Activated CD8-positive, alpha-beta T cell treated with anti-CD3 and anti-CD28 coated beads for 36 hours (primary cell): ENCODE measurements at regions not wholly inside any gene's neighbourhood (a gene's known extent, or its start where the extent isn't known, plus 50 kb on each side); places are given as distances from the start of the nearest gene placed in this dataset.

Source experiments
- ATAC-seq: fragments of 200-7000 bp; cut with Tn5 transposase; one replicate; pipeline ENCODE4 v1.10.0; 2021; ENCODE audit warnings: mild to moderate bottlenecking, moderate library complexity
- CTCF ChIA-PET: fragments of 350-600 bp; sonication (Branson Sonifier 250); formaldehyde crosslinking; loops from one replicate; lab custom pipeline; 2021; ENCODE audit warnings: antibody characterized with exemption; lab: Charles Lee
- POLR2A ChIA-PET: fragments of 350-600 bp; sonication (Branson Sonifier 250); formaldehyde crosslinking; loops from one replicate; lab custom pipeline; 2021; ENCODE audit warnings: antibody characterized with exemption; lab: Charles Lee
- DNase-seq: peaks from one replicate; pipeline ENCODE4 v3.0.0-alpha.2; 2020
- H3K27ac Mint-ChIP-seq: one replicate; pipeline ENCODE4 v1.8.0; 2021; ENCODE audit warnings: mild to moderate bottlenecking, mixed read lengths
- H3K27me3 Mint-ChIP-seq: one replicate; pipeline ENCODE4 v1.8.0; 2021; ENCODE audit warnings: mixed read lengths
- H3K36me3 Mint-ChIP-seq: one replicate; pipeline ENCODE4 v1.8.0; 2021; ENCODE audit warnings: low read depth, mixed read lengths
- H3K4me1 Mint-ChIP-seq: one replicate; pipeline ENCODE4 v1.8.0; 2021; ENCODE audit warnings: low read depth, mixed read lengths
- H3K4me3 Mint-ChIP-seq: one replicate; pipeline ENCODE4 v1.8.0; 2021; ENCODE audit warnings: mild to moderate bottlenecking, moderate library complexity, mixed read lengths
- H3K9me3 Mint-ChIP-seq: one replicate; pipeline ENCODE4 v1.8.0; 2021; ENCODE audit warnings: mixed read lengths
- intact Hi-C: fragments of 100-400 bp; cut with micrococcal nuclease; formaldehyde crosslinking; loops from one replicate; pipeline ENCODE4 v1.10.0; 2022
- TF ChIP-seq, protein P1 (sequence below): fragments of 200-600 bp; IDR thresholded peaks from one replicate; pipeline ENCODE4 v1.8.0; 2022; ENCODE audit warnings: antibody characterized with exemption, mild to moderate bottlenecking

DNA sequence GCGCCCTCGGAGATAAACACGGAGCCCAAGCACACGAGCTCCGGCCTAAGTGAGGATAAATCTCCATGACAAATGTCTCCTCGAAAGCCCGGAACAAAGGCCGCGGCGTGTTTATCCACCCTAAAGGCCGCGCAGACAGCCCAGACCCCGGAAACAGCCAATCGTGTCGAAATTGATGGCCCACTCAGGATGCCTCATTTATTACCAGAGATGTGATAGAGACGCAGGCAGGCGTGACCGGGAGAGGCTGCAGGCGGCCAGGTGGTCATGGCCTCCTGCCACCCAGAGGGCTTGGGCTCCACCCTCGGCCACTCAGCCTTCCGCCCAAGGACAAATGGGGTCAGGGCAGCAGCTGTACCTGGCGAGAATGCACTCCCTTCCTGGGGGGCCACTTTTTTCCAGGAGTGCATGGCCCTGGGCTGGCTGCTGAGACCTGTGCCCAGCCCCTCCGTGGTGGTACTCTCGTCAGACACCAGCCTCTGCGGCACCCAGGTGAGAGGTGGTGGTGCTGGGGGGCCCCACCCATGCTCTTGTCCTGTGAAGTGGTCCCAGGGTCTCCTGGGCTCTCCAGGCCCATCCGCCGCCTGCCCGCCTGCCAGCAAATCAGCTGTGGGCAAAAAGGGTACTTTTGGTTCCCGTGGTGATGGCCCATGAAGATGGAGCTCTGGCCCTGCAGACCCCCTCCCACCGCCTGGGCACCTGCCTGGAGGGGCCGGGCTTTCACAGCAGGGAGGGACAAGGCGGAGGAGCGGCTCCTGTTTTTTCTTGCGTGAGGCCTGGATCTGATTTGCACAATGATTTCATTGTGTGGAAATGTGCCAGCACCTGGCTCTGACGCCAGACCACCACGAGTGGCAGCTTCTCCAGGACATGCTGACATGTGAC lies 211.5 kb upstream of the C14orf180 start:
- H3K27ac Mint-ChIP-seq, result no peak overlapping the region
- TF ChIP-seq, protein P1, sequence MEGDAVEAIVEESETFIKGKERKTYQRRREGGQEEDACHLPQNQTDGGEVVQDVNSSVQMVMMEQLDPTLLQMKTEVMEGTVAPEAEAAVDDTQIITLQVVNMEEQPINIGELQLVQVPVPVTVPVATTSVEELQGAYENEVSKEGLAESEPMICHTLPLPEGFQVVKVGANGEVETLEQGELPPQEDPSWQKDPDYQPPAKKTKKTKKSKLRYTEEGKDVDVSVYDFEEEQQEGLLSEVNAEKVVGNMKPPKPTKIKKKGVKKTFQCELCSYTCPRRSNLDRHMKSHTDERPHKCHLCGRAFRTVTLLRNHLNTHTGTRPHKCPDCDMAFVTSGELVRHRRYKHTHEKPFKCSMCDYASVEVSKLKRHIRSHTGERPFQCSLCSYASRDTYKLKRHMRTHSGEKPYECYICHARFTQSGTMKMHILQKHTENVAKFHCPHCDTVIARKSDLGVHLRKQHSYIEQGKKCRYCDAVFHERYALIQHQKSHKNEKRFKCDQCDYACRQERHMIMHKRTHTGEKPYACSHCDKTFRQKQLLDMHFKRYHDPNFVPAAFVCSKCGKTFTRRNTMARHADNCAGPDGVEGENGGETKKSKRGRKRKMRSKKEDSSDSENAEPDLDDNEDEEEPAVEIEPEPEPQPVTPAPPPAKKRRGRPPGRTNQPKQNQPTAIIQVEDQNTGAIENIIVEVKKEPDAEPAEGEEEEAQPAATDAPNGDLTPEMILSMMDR, result no peak
- peaks cover 2% of the 10 kb centered on the region for H3K4me1 Mint-ChIP-seq
- H3K4me3 Mint-ChIP-seq, result no peak overlapping the region
- H3K27me3 Mint-ChIP-seq, result no peaks in the 10 kb centered on the region
- no peak for DNase-seq
- no peaks in the 10 kb centered on the region for H3K36me3 Mint-ChIP-seq
- CTCF ChIA-PET, result interaction anchor here (1.2 kb wide), 1 partner anchor 11 kb away, joined by 3 read pairs; no protein-coding TSS in a partner anchor
- ATAC-seq, result no peak
- POLR2A ChIA-PET, result no interaction called here
- intact Hi-C loops, result no loop called here
- no peaks in the 10 kb centered on the region for H3K9me3 Mint-ChIP-seq

DNA sequence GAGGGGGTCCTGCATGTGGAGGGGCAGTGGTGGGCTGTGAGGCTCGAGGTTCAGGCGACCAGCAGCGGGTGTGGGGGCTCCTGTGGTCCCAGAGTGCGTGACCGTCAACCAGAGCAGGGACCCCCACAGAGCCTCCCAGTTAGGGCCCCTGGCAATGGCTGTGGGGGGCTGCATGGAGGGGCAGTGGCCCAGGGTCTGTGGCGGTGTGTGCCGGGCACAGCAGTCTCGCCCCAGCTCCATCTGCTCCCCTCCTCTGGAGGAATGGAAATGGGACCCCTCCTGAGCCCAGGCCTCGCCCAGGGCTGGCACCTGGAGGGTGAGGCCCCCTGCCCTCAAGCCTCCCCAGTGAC lies 210.8 kb upstream of the C14orf180 start:
- intact Hi-C loops, result no loop called here
- ATAC-seq (no peak), DNase-seq (no peak)
- H3K36me3 Mint-ChIP-seq, result no peaks in the 10 kb centered on the region
- H3K4me1 Mint-ChIP-seq, result peaks cover 2% of the 10 kb centered on the region
- no peaks in the 10 kb centered on the region for H3K9me3 Mint-ChIP-seq
- POLR2A ChIA-PET, result no interaction called here
- TF ChIP-seq, protein P1, result no peak
- H3K4me3 Mint-ChIP-seq, result no peak overlapping the region
- CTCF ChIA-PET, result interaction anchor here (1.2 kb wide), 1 partner anchor 10 kb away, joined by 3 read pairs; no protein-coding TSS in a partner anchor
- no peaks in the 10 kb centered on the region for H3K27me3 Mint-ChIP-seq
- no peak overlapping the region for H3K27ac Mint-ChIP-seq

DNA sequence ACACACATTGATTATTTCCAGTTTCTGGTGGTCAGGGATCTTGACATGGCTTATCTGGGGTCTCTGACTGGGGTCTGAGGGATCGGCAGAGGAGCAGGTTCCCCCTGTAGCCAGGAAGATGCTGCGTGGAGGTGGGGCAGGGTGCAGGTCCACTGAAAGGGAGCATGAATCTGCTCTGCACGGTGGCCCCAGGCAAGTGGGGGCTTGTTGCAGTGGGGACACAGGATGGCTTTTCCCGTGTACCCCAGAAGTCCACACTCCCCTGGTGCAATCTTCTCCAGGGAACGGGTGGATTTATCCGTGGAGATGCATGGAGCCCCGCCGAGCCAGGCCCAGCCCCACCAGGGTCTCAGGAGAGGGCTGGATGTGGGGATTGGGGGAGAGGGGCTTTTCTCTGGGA lies 210.4 kb upstream of the C14orf180 start:
- ATAC-seq, result no peak
- ChIA-PET CTCF (interaction anchor here (1.2 kb wide), 1 partner anchor 10 kb away, joined by 3 read pairs; no protein-coding TSS in a partner anchor), POLR2A (no interaction called here)
- Mint-ChIP-seq H3K9me3 (no peaks in the 10 kb centered on the region), H3K27me3 (no peaks in the 10 kb centered on the region), H3K4me3 (no peak overlapping the region), H3K36me3 (no peaks in the 10 kb centered on the region), H3K4me1 (peaks cover 2% of the 10 kb centered on the region), H3K27ac (no peak overlapping the region)
- intact Hi-C loops, result no loop called here
- no peak for DNase-seq
- TF ChIP-seq, protein P1, result no peak

DNA sequence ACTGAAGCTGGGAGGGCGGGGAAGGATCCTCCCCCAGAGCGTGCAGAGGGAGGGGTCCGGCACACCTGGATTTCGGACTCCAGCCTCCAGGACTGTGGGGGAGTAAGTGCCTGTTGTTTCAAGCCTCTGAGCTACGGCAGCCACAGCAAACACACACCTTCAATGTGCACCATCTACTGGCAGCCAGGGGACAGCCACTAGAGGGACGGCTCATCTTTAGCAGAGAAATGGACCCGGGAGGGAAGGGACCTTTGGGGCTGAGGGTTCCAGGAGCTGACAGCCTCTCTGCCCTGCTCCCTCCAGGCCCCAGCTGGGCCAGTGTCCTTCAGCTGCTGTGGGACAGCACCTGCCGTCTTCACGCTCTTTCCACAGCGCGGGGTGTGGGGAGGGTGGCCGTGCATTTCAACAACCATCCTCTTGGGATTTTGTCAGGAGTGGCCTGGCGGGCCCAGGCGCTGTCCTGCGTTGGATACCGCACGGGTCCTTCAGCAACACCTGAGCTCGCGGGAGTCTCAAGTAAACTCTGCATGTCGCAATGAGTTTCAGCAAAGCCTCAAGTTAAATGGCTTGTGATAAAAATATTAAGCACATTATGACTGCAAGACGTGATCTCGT lies 209.2 kb upstream of the C14orf180 start:
- ChIA-PET POLR2A (no interaction called here), CTCF (interaction anchor here (1.0 kb wide), 1 partner anchor 233 kb away, joined by 3 read pairs; no protein-coding TSS in a partner anchor)
- H3K9me3 Mint-ChIP-seq, result no peaks in the 10 kb centered on the region
- TF ChIP-seq, protein P1, result no peak
- intact Hi-C loops, result no loop called here
- H3K4me3 Mint-ChIP-seq, result no peak overlapping the region
- DNase-seq, result no peak
- peaks cover 2% of the 10 kb centered on the region for H3K4me1 Mint-ChIP-seq
- ATAC-seq, result no peak
- H3K36me3 Mint-ChIP-seq, result no peaks in the 10 kb centered on the region
- no peaks in the 10 kb centered on the region for H3K27me3 Mint-ChIP-seq
- H3K27ac Mint-ChIP-seq, result no peak overlapping the region

DNA sequence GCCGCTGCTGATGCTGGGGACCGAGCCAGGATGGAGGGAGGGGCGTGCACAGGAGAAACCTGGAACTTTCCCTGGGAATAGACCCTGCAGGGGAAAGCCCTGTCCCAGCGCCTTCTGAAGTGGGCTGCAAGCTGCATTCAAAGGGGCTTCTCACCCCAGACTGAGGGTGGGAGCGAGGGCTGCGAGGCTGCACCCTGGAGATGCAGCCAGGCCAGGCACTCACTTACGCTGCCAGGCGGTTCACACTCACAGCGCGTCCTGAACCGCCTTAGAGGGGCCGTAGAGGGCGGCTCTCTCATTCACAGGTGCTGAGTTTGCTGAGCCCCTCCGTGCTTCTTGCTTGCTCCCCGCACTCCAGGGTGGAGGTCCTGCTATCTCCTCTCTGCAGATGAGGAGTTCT lies 208.5 kb upstream of the C14orf180 start:
- intact Hi-C loops, result no loop called here
- TF ChIP-seq, protein P1, result no peak

More for the DNA sequence above, 208.5 kb upstream of the C14orf180 start:
- no peaks in the 10 kb centered on the region for H3K9me3 Mint-ChIP-seq
- ATAC-seq (no peak), DNase-seq (no peak)
- H3K27ac Mint-ChIP-seq, result no peak overlapping the region
- no peak overlapping the region for H3K4me3 Mint-ChIP-seq
- H3K27me3 Mint-ChIP-seq, result no peaks in the 10 kb centered on the region
- H3K36me3 Mint-ChIP-seq, result no peaks in the 10 kb centered on the region
- ChIA-PET CTCF (interaction anchor here (1.0 kb wide), 1 partner anchor 233 kb away, joined by 3 read pairs; no protein-coding TSS in a partner anchor), POLR2A (no interaction called here)
- peaks cover 2% of the 10 kb centered on the region for H3K4me1 Mint-ChIP-seq
